Hepatocyte (in vitro differentiated cells): ENCODE measurements at regions not wholly inside any gene's neighbourhood (a gene's known extent, or its start where the extent isn't known, plus 50 kb on each side); places are given as distances from the start of the nearest gene placed in this dataset.

ENCODE experiments used
- CTCF ChIP-seq: fragments of 200-600 bp; sonication (generic); IDR thresholded peaks from 2 replicates; pipeline ENCODE4 v1.5.1; 2016; ENCODE audit warnings: antibody characterized with exemption, mild to moderate bottlenecking; ENCODE audit not compliant: poor library complexity
- EZH2 ChIP-seq: fragments of 200-600 bp; sonication (generic); IDR thresholded peaks from 2 replicates; pipeline ENCODE4 v1.6.1; 2016; ENCODE audit warnings: antibody characterized with exemption, mild to moderate bottlenecking, borderline replicate concordance
- EZH2phosphoT487 ChIP-seq: fragments of 200-600 bp; sonication (generic); IDR thresholded peaks from one replicate; pipeline ENCODE4 v1.6.1; 2018; ENCODE audit warnings: antibody characterized with exemption, mild to moderate bottlenecking, low read depth, moderate library complexity; ENCODE audit not compliant: unreplicated experiment, severe bottlenecking

GRCh38 chr14:89017417-89017816 lies 193.0 kb downstream of the TTC8 start:
- TF ChIP-seq EZH2: no peak
- TF ChIP-seq CTCF: no peak
- TF ChIP-seq EZH2phosphoT487: no peak
